ENCODE measurements at regions not wholly inside any gene's neighbourhood (a gene's known extent, or its start where the extent isn't known, plus 50 kb on each side); places are given as distances from the start of the nearest gene placed in this dataset.
"Not testable (repeated sequence)": the region's sequence is repeated elsewhere in the genome, so short reads cannot be mapped to it uniquely, and the experiment has no call there.

DNA sequence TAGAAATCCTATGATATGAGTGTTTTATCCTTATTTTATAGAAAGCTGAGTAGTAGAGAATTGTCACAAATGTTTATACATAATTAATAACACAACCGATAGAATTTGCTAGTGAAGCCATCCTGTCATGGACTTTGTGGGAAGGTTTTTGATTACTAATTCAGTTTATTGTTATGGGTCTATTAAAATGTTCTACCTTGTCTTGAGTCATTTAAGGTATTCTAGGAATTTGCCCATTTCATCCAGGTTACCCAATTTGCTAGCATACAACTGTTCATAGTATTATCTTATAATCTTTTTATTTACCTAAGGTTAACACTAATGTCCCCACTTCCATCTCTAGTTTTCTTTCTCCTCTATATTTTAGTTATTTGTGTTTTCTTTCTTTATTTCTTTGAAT lies 553.1 kb upstream of the ATXN7L3B start:
- no peak overlapping the region for H3K27ac ChIP-seq
- TF ChIP-seq, protein P1, sequence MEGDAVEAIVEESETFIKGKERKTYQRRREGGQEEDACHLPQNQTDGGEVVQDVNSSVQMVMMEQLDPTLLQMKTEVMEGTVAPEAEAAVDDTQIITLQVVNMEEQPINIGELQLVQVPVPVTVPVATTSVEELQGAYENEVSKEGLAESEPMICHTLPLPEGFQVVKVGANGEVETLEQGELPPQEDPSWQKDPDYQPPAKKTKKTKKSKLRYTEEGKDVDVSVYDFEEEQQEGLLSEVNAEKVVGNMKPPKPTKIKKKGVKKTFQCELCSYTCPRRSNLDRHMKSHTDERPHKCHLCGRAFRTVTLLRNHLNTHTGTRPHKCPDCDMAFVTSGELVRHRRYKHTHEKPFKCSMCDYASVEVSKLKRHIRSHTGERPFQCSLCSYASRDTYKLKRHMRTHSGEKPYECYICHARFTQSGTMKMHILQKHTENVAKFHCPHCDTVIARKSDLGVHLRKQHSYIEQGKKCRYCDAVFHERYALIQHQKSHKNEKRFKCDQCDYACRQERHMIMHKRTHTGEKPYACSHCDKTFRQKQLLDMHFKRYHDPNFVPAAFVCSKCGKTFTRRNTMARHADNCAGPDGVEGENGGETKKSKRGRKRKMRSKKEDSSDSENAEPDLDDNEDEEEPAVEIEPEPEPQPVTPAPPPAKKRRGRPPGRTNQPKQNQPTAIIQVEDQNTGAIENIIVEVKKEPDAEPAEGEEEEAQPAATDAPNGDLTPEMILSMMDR (IDR thresholded peaks at IDR 0.05), result no peak
- no peak for TF ChIP-seq ZFX (IDR thresholded peaks at IDR 0.05; ENCODE audit: borderline replicate concordance)

DNA sequence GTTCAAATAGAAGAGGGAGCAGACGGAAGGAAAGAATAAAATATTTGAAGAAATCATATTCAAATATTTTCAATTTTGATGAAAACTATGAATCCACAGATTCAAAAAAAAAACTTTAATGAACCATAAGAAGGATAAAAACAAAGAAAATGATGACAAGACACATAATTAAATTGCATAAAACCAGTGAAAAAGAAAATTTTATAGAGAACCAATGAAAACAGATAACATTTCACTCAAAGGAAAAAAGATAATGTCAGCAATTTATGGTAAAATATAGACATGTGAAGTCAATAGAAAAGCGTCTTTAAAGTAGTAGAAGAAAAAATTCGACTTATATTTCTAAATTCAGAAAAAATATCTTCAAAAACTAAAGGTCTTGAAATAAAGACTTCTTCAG lies 546.5 kb upstream of the ATXN7L3B start:
- no peak overlapping the region for H3K27ac ChIP-seq
- TF ChIP-seq, protein P1 (IDR thresholded peaks at IDR 0.05), result no peak
- TF ChIP-seq ZFX (IDR thresholded peaks at IDR 0.05; ENCODE audit: borderline replicate concordance), result no peak

DNA sequence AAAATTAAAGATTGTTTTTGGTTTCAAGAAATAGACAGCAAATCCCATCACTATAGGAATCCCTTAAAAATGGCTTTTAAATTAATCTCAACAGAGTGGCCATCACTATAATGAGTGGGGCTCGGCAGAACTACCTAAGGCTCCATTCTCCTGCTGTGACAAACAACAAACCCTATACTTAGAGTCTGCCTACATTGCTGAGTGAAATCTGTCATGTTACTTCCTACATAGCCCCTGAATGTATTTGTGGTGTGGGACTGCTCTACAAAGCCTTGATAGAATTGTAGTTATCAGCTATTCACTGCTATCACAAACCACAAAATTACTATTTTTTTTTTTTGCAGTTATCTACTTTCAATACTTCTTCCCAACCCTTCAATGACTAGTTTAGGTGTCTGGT lies 538.7 kb upstream of the ATXN7L3B start:
- TF ChIP-seq ZFX (IDR thresholded peaks at IDR 0.05; ENCODE audit: borderline replicate concordance), result no peak
- TF ChIP-seq, protein P1 (IDR thresholded peaks at IDR 0.05), result no peak
- H3K27ac ChIP-seq, result no peak overlapping the region

DNA sequence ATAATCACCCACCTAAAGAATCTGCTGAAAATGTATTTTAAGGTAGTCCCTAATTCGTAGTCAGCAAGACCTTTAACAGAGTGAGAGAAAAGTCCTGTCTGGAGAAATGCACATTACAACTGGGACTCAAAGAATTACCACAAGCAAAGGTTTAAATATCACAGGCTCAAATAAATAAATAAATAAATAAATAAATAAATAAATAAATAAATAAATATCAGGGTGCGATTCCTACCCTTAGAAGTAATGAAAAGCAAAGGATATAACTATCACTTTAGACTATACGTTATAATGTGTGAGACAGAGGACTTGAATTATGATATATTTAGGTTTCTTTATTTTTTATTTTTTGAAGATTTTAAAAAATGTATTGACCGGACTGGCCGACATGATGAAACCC lies 522.5 kb upstream of the ATXN7L3B start:
- no peak overlapping the region for H3K27ac ChIP-seq

DNA sequence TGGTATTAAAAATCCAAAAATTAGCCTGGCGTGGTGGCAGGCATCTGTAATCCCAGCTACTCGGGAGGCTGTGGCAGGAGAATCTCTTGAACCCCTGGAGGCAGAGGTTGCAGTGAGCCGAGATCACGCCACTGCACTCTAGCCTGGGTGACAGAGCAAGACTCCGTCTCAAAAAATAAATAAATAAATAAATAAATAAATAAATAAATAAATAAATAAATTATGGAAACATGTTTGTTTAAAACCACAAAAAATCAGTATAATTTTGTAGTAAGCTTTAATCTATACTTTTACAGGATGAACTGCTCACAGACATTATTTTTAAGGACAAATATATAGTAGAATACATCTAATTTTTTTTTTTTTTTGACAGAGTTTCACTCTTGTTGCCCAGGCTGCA lies 521.3 kb upstream of the ATXN7L3B start:
- H3K27ac ChIP-seq, result not testable (repeated sequence)

More for the DNA sequence above, 522.5 kb upstream of the ATXN7L3B start:
- TF ChIP-seq ZFX (IDR thresholded peaks at IDR 0.05; ENCODE audit: borderline replicate concordance), result no peak
- TF ChIP-seq, protein P1 (IDR thresholded peaks at IDR 0.05), result no peak

DNA sequence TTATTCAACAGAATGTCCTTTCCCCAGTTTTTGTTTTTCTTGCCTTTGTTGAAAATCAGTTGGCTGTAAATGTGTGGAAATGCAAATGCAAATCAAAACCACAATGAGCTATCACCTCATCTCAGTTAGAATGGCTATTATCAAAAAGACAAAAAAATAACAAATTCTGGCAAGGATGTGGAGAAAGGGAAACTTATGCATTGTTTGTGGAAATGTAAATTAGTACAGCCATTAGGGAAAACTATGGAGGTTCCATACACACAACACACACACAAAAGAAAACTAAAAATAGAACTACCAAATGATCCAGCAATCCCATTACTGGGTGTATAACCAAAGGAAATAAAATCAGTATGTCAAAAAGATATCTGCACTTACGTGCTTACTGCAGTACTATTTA lies 518.8 kb upstream of the ATXN7L3B start:
- H3K27ac ChIP-seq, result no peak overlapping the region
- TF ChIP-seq, protein P1 (IDR thresholded peaks at IDR 0.05), result no peak
- TF ChIP-seq ZFX (IDR thresholded peaks at IDR 0.05; ENCODE audit: borderline replicate concordance), result no peak

DNA sequence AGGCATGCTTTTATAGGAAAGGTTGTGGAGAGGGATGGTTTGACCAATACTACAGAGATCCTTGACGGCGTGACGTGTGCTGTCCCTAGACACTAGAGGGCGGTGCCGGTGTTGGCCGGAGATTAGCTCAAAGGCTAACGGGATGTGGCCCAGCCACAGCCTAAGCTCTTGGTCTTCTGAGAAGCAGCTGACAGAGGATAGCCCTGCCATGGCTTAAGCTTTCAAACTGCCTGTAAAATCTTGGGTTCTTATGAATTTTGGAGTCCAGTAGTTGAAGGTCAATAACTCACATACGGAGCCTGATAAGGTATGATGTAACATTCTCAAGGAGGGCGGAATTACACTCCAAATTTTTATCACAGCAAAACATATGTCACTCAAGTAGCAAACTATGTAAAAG lies 515.7 kb upstream of the ATXN7L3B start:
- TF ChIP-seq, protein P1 (IDR thresholded peaks at IDR 0.05), result peak; percentile 75
- no peak for TF ChIP-seq ZFX (IDR thresholded peaks at IDR 0.05; ENCODE audit: borderline replicate concordance)
- H3K27ac ChIP-seq, result no peak overlapping the region

DNA sequence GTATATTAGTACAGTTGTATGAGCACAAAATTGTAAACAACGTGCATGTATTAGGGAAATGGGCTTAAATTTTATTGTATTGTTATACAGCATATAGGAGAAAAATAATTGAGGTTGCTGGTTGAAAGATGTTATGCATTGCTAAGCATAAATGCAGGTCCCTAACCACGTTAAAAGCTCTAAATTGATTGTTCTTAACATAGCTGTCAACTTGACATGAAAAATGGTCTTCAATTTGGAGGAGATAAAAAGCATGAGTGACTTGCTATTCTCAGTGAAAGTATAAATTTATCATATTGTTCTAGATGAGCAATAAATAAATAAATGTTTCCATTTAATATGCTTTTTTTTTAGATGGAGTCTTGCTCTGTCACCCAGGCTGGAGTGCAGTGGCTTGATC lies 506.6 kb upstream of the ATXN7L3B start:
- TF ChIP-seq, protein P1 (IDR thresholded peaks at IDR 0.05), result no peak

More for the DNA sequence above, 506.6 kb upstream of the ATXN7L3B start:
- no peak overlapping the region for H3K27ac ChIP-seq
